GM13977 (cell line): ENCODE measurements at regions not wholly inside any gene's neighbourhood (a gene's known extent, or its start where the extent isn't known, plus 50 kb on each side); places are given as distances from the start of the nearest gene placed in this dataset.
A peak's percentile ranks its signal among the peaks of the same experiment; 100 is the strongest.

Experiments used
- DNase-seq: peaks from one replicate; pipeline ENCODE4 v3.0.0; 2012; ENCODE audit warnings: low spot score
- CTCF ChIP-seq: IDR thresholded peaks from 2 replicates; pipeline ENCODE4 v1.5.1; 2012; ENCODE audit warnings: mild to moderate bottlenecking, control low read depth; ENCODE audit not compliant: insufficient read depth; ENCODE audit errors: extremely low read depth, missing control alignments
- in situ Hi-C: fragments of 300-500 bp; cut with MboI; formaldehyde crosslinking; loops from one replicate; pipeline ENCODE4 v1.12.0; 2022; ENCODE audit warnings: low sequenced_read_pairs, low pct_unique_long_range_greater_than_20kb, mixed read lengths, inconsistent platforms; ENCODE audit not compliant: unreplicated experiment

- no peak for TF ChIP-seq CTCF
- in situ Hi-C loops: no loop called here
Measured at GRCh38 chr2:57343391-57344006, 703.1 kb upstream of the VRK2 start.

GRCh38 chr2:57368190-57368589, 678.4 kb upstream of the VRK2 start:
- no peak for TF ChIP-seq CTCF
- in situ Hi-C loops: no loop called here
- no peak for DNase-seq

More at GRCh38 chr2:57343391-57344006, 703.1 kb upstream of the VRK2 start:
- no peak for DNase-seq

- in situ Hi-C loops: no loop called here
- no peak for DNase-seq
- TF ChIP-seq CTCF: no peak
Measured at GRCh38 chr2:57370882-57371585, 675.6 kb upstream of the VRK2 start.

- no peak for TF ChIP-seq CTCF
- no peak for DNase-seq
- in situ Hi-C loops: no loop called here
Measured at GRCh38 chr2:57372237-57372984, 674.2 kb upstream of the VRK2 start.

- DNase-seq: no peak
- in situ Hi-C loops: no loop called here
- no peak for TF ChIP-seq CTCF
Measured at GRCh38 chr2:57373530-57373929, 673.1 kb upstream of the VRK2 start.

- peak; percentile 23 for DNase-seq
- peak; percentile 48 for TF ChIP-seq CTCF
- in situ Hi-C loops: no loop called here
Measured at GRCh38 chr2:57376985-57377384, 669.6 kb upstream of the VRK2 start.
